ENCODE measurements at regions not wholly inside any gene's neighbourhood (a gene's known extent, or its start where the extent isn't known, plus 50 kb on each side); places are given as distances from the start of the nearest gene placed in this dataset.
"Not testable (repeated sequence)": the region's sequence is repeated elsewhere in the genome, so short reads cannot be mapped to it uniquely, and the experiment has no call there.

DNA sequence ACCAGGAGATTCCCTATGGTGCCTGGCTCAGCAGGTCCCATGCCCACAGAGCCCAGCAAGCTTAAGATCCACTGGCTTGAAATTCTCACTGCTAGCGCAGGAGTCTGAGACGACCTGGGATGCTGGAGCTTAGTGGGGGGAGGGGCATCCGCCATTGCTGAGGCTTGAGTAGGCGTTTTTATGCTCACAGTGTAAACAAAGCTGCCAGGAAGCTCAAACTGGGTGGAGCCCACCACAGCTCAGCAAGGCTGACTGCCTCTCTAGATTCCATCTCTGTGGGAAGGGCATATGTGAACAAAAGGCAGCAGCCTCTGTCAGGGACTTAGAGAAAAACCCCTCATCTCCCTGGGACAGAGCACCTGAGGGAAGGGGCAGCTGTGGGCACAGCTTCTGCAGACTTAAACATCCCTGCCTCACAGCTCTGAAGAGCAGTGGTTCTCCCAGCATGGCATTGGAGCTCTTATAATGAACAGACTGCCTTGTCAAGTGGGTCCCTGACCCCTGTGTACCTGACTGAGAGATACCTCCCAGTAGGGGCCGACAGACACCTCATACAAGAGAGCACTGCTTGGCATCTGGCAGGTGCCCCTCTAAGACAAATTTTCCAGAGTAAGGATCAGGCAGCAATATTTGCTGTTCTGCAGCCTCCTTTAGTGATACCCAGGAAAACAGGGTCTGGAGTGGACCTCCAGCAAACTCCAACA, 231.5 kb upstream of the SETMAR start:
- DNase-seq (ENCODE audit: low read depth): no peak

DNA sequence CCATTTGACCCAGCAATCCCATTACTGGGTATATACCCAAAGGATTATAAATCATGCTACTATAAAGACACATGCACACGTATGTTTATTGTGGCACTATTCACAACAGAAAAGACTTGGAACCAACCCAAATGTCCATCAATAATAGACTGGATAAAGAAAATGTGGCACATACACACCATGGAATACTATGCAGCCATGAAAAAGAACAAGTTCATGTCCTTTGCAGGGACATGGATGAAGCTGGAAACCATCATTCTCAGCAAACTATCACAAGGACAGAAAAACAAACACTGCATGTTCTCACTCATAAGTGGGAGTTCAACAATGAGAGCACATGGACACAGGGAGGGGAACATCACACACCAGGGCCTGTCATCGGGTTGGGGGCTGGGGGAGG, 225.9 kb upstream of the SETMAR start:
- not testable (repeated sequence) for DNase-seq (ENCODE audit: low read depth)

DNA sequence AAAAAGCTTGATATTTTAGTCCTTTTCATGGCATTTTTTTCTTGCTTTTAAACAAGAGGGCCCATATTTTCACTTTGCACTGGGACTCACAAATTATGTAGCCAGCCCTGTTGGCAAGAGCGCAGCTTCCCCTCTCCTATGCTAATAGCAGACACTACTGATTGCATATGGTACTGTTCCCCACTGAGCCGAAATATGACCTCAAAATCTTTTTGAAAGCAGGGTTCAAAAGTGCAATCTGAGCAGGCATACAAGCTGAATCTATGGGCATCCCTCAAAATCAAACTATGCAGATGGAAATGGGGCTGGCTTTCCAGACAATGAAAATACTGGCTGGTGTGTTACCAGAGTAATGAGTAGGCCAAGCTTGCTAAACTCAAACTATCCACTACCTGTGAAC, 225.2 kb upstream of the SETMAR start:
- DNase-seq (ENCODE audit: low read depth): no peak

DNA sequence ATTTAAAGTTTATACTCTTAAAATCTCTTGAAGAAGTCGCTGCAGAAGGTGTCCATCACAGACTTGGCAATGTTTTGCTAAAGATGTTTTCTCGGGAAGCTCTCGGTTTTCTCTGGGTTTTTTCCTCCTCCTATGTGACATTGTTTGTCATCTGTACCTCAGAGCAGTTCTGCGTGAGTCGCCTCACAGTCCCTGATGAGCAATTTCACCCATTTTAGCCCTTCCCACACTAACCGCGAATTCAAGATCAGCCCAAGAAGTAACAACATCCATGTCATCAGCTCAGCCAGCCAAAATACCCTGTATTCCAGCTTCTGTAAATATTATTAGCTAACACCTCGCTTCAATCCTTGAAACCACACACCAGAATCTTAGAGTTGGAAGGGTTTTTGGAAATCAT, 224.3 kb upstream of the SETMAR start:
- DNase-seq (ENCODE audit: low read depth): no peak

DNA sequence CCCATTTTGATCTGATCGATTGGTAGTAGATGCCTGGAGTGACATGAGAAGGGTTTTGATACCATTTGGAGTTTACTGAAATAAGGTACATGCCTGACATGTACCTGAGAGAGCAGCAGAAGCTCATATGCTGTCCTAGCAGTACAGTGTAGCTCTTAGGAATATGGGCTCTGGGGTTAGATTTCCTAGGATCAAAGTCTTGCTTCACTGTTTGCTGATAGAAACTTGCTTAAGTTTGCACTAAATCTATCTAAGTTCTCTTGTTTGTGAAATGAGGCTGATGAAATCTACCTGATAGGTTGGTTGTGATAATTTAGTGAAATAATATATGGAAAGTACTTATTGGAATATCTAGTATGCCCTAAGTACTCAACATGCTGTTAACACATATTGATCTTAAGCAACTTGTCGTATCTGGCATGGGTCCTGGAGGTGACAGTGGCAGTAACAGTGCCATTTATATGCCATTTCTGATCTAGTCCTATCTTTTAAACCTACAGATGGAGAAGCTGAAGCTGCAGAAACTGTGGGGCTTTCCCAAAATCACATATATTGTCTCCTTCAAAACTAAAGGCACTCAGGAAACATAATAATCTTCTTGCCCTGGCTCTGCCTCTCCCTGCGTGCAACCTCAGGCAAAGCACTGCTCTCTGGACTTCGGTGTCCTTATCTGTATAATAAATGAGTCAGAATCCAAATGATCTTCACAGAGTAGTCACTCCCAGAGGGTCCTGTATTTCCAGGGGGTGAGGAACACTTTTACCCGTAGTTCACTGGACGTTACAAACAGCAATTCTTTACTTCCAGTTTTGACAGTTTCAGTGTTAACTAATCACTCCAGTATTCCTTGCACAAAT, 223.6 kb upstream of the SETMAR start:
- no peak for DNase-seq (ENCODE audit: low read depth)

DNA sequence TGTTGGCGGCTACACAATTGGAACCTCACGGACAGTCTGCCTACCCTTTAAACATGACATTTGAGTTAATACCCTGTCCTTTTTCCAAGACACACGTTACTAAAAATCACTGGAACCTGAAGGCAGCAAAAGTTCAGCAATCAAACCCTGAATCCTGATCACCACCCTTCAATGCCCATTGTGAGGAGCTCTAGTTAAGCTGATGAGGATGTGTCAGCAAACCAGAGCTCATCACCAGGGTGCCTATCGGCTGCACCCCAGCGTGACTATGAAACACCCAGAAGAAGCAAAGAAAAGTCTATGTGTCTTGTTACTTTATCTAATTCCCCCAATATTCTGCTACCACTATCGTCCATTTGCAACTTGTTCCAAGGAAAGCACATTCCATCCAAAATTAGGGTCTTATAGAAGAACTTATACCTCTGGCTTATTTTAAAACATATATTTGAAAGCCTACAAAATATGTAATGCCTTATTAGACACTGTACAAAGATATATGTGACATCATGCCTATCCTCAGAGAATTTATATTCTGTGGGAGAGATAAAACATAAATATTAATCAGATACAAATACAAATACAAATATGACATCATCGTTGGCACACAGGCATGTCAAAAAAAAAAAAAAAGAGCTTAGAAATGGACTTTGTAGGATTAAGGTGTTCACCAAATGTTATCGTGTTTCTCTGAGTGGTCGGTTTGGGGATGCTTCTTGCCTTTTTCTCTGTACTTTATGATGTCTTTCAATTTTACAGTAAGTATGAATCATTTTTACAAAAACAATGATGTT, 219.7 kb upstream of the SETMAR start:
- no peak for DNase-seq (ENCODE audit: low read depth)

DNA sequence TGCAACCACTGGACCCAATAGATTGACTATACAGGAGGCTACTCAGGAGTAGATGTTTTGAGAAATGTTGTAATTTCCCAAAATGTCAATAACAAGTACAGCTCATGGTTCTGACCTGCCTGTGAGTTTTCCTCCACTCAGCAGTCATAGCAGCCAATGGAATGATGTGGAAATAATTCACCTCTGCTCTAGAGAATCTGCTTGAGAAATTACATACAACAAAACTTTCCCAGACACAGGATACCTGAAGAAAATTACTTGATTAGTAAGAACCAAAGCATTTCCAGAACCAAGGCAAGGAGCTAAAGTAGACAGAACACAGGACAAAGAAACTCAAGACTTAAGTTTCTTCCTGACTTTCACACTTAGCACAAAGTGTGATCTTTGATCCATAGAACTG, 218.9 kb upstream of the SETMAR start:
- DNase-seq (ENCODE audit: low read depth): no peak

DNA sequence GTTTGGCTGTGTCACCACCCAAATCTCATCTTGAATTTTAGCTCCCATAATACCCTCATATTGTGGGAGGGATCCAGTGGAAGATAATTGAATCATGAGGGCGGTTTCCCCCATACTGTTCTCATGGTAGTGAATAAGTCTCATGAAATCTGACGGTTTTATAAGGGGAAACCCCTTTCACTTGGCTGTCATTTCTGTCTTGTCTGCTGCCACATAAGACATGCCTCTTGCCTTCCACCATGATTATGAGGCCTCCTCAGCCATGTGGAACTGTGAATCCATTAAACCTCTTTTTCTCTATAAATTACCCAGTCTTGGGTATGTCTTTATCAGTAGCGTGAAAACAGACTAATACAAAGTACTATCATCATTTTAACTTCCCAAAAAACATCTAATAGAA, 216.5 kb upstream of the SETMAR start:
- not testable (repeated sequence) for DNase-seq (ENCODE audit: low read depth)

DNA sequence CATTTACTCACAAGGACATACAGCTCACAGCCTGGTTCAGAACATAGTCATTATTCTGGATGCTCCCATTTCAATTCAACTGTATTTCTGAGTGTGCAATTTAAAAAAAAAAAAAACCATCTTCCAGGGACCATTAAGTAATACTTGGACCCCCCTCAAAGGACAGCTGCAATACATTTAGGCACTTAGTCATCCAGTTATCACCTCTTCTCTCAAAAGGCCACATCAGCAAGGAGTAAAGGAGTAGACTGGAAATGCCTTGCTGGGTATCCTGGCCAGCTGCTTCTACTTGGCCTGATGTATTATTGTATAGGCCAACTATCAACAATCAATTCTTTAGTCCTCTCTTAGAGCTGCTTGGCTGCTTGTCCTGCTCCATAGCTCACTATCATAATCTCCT, 211.4 kb upstream of the SETMAR start:
- no peak for DNase-seq (ENCODE audit: low read depth)

DNA sequence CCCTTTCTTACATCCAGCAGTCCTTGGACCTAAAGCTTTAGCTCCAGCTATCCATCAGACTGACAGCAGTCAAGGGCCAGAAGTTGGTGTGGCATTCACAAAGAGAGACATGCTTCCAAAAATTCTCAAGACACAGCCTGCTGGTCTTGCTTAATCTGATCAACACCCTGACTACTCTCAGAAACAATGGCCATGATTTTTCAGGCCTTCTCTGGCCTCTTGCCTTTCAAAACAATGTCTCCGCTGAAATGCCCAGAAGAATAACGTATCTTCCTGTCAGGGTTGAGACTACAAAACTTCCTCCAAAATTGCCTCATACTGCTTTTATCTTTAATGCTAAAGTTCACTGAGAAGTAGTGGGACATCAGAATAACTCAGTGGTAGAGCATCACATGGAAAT, 205.4 kb upstream of the SETMAR start:
- no peak for DNase-seq (ENCODE audit: low read depth)

DNA sequence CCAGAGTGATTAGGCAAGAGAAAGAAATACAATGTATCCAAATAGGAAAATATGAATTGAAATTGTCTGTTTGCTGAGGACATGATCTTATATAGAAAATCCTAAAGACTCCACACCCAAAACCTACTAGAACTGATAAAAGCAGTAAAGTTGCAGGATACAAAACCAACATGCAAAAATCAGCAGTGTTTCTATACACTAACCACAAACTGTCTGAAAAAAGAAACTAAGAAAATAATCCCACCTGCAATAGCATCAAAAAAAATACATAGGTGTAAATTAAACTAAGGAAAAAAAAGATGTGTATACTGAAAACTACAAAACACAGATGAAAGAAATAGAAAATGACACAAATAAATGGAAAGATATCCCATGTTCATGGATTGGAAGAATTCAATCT, 203.6 kb upstream of the SETMAR start:
- DNase-seq (ENCODE audit: low read depth): no peak

DNA sequence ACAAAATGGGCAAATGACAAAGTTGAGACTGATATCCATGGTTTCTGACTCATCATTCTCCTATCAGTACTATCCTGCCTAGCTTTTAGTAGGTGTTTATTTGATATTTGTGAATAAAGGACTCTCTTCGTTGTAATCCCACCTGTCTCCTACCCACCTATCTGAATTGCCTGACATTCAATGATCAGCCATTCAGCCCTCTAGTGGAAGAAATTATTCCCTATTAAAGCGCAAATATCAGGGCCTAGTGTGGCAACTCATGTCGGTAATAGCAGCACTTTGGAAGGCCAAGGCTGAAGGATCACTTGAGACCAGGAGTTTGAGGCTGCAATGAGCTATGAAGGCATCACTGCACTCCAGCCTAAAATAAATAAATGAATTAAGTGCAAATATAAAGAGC, 195.7 kb upstream of the SETMAR start:
- no peak for DNase-seq (ENCODE audit: low read depth)

DNA sequence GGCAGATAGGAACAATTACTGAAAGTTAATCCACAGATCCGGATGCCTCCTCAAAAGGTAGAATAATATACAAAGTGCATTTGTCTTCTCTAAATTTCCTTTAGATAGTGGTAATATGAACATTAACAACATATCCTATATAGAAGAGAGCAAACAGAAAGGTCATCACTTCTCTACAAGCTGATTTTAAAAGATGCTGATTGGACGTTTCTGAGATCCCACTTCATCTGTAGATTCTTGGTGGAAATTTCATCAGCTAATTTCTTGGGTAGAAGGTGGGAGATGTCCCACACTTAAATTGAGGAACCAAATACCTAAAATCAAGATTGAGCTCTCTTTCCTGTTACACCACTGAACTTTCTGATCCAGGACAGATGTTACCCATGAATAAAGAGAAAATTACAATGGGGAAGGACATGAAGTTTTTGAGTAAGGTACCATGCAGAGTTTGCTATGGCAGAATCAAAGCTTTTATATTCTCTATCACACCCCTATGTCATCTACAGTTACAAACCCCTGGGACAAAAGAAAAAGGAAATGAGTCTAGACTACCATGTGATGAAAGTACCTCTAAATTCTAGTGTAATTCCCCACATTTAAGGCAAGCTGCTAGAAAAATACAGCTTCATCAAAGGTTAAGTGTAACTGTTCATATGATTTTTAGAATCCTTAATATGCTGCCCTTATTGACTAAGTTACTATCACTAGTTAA, 189.2 kb upstream of the SETMAR start:
- DNase-seq (ENCODE audit: low read depth): no peak

DNA sequence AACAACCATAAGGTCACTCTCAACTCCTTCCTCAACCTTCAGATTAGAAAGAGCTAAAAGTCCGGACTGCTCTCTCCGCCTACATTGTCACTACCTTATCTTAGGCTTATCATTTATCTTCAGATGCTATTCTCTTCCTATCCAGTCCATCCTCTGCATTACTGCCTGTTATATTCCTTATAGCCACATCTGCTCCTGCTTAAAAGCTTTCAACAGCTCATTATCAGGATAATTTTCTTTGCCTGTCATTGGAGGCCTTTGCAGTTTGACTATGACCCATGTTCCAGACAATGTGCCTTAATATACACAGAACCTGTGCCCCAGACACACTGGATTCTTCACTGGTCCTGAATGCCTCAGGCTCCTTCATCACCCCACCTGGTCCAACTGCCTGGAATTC, 184.1 kb upstream of the SETMAR start:
- DNase-seq (ENCODE audit: low read depth): no peak

DNA sequence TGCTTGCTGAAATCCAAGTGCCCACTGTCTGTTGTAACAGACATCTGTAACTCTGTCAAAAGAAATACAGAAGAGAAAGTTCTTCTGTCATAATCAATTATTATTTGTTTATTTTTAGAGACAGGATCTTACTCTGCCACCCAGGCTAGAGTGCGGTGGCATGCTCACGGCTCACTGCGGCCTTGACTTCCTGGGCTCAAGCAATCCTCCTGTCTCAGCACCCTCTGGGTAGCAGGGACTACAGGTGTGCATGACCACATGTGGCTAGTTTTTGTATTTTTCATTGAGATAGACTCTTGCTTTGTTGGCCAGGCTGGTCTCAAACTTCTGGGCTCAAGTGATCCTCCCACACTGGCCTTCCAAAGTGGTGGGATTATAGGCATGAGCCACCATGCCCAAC, 177.6 kb upstream of the SETMAR start:
- no peak for DNase-seq (ENCODE audit: low read depth)

DNA sequence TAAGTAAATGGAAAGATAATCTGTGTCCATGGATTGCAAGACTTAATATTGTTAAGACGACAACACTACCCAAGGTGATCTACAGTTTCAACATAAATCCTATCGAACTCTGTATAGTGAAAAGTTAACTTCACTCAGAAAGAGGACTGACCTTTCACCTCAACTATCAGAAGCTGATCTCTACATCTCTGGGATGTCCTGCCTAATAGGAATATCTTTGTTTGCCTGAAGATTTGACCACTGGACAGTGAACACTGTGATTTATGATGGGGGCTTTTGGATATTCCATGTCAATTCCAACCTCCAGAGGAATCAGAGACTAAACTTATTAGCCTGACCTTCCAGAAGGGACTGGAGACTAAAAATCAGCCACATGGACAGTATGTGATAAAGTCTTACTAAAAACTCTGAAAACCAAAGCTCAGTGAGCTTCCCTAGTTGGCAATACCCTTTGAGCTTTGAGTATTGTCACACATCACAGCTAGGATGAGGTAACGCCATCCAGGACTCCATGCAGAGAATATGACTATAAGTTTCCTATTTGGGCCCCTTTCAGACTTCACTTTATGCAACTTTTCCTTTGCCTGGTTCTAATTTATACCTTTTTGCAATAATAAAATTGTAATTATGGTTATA, 164.9 kb upstream of the SETMAR start:
- no peak for DNase-seq (ENCODE audit: low read depth)

DNA sequence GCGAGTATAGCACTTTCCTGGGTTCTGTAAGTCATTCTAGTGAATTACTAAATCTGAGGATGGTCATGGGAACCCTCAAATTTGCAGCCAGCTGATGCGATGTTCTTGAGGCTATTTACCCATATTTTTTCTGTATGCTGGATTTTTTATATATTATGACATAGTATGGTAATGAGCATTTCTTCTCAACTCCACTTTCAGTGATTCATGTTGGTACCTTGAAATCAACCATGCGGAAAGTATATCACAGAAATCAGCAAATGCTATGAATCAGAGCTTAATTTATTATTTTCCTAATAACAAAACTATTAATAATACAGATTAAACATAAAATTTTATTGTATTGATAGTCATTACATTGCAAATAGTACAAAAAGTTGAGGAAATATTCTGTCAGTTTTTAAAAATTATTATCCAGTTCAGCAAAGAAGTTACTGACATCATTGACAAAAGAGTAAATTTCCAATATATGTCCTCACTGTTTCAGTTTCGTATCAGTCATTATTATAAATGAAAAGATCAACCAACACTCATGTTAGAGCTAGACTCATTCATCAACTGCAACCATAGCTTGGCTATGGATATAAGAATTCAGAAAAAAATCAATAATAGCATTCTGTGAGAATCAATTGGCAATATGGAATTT, 164.3 kb upstream of the SETMAR start:
- no peak for DNase-seq (ENCODE audit: low read depth)

DNA sequence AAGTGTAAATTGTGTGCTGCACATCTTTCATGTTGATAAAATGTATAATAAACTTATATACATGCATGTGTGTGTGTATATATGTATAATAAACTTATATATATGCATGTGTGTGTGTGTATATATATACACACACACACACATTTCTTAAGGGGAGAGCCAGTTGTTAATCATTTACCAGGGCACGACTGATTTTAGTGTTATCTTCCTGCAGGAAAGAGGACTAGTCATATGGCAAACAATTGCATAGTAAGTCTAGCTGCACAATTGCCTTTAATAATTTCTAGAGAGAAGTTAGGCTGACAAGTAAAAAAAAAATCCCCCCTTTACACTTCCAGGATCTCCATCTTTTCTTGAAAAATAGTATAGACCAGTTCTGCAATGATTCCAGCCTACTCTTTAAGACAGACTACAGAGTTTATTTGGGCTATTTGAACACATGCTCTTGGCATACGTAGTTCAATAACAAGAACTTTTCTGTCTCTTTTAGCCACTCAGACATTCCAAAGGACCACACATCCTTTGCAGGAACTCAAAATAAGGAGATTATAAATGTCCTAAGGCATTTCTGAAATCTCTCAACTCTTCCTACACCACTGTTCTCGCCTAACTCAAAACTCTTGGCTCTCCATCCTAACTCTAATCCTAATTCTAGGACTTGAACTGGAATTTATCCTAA, 163.6 kb upstream of the SETMAR start:
- no peak for DNase-seq (ENCODE audit: low read depth)

DNA sequence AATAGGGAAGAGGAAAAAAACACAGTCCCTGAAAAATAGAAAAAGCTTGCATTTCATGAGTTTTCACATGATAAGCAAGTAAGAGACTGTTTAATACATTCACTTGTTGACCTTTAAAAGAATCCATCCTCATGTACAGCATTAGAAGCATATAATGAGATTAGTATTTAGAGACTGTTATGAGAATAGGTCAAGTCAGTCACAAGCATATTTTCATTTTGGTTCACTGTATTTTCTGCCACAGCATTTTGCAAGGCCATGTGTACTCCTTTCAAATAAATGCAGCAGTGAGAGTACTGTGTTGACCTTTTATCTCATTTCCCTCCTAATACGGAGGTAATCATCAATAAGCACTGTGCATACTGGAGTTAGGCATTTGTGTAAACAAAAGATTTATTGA, 162.2 kb upstream of the SETMAR start:
- no peak for DNase-seq (ENCODE audit: low read depth)

DNA sequence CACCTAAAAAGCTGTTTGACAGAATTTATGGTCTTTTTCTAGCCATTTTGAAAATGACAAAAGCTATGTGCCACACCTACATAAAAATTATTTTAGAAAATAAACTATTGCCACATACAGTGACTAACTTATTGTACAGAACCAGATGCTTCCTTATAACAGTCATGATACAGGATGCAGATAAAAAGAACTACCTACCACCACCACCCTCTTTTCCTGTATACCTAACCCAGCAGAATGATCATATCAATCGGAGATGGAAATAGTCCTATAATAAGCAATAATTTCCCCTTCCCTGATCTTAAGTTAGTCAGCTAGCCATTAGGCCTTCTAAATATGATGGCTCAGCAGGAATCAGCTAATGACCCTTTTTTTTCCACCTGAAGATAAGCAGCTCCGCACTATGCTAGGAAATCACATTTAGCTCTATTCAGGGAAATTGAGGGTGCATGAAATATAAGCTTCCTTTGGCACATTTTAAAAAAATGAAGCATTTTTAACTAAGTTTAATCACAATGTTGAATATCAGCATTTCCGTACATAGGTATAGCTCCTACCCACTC, 155.5 kb upstream of the SETMAR start:
- DNase-seq (ENCODE audit: low read depth): no peak

Measured in GM04503 (cell line).